ENCODE measurements at regions not wholly inside any gene's neighbourhood (a gene's known extent, or its start where the extent isn't known, plus 50 kb on each side); places are given as distances from the start of the nearest gene placed in this dataset.

DNA sequence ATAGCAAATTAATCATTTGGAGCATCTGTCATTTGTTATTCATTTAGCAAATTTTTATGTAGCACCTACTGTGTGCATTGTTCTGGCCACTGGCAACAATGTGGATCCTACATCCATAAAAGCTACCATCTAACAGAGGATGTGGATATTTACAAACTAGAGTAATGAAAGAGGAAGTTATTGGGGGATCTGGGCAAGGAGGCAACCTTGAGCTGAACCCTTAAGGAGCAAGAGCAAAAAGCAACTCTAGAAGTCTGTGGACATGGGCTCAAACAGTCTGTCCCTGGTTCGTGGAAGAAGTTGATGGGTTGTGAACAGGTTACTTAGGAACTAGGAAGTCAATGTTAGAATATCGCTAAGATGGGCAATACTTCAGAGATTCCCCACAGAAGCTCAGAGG lies 259.9 kb downstream of the SYK start (continued):
- TF ChIP-seq, protein P1, sequence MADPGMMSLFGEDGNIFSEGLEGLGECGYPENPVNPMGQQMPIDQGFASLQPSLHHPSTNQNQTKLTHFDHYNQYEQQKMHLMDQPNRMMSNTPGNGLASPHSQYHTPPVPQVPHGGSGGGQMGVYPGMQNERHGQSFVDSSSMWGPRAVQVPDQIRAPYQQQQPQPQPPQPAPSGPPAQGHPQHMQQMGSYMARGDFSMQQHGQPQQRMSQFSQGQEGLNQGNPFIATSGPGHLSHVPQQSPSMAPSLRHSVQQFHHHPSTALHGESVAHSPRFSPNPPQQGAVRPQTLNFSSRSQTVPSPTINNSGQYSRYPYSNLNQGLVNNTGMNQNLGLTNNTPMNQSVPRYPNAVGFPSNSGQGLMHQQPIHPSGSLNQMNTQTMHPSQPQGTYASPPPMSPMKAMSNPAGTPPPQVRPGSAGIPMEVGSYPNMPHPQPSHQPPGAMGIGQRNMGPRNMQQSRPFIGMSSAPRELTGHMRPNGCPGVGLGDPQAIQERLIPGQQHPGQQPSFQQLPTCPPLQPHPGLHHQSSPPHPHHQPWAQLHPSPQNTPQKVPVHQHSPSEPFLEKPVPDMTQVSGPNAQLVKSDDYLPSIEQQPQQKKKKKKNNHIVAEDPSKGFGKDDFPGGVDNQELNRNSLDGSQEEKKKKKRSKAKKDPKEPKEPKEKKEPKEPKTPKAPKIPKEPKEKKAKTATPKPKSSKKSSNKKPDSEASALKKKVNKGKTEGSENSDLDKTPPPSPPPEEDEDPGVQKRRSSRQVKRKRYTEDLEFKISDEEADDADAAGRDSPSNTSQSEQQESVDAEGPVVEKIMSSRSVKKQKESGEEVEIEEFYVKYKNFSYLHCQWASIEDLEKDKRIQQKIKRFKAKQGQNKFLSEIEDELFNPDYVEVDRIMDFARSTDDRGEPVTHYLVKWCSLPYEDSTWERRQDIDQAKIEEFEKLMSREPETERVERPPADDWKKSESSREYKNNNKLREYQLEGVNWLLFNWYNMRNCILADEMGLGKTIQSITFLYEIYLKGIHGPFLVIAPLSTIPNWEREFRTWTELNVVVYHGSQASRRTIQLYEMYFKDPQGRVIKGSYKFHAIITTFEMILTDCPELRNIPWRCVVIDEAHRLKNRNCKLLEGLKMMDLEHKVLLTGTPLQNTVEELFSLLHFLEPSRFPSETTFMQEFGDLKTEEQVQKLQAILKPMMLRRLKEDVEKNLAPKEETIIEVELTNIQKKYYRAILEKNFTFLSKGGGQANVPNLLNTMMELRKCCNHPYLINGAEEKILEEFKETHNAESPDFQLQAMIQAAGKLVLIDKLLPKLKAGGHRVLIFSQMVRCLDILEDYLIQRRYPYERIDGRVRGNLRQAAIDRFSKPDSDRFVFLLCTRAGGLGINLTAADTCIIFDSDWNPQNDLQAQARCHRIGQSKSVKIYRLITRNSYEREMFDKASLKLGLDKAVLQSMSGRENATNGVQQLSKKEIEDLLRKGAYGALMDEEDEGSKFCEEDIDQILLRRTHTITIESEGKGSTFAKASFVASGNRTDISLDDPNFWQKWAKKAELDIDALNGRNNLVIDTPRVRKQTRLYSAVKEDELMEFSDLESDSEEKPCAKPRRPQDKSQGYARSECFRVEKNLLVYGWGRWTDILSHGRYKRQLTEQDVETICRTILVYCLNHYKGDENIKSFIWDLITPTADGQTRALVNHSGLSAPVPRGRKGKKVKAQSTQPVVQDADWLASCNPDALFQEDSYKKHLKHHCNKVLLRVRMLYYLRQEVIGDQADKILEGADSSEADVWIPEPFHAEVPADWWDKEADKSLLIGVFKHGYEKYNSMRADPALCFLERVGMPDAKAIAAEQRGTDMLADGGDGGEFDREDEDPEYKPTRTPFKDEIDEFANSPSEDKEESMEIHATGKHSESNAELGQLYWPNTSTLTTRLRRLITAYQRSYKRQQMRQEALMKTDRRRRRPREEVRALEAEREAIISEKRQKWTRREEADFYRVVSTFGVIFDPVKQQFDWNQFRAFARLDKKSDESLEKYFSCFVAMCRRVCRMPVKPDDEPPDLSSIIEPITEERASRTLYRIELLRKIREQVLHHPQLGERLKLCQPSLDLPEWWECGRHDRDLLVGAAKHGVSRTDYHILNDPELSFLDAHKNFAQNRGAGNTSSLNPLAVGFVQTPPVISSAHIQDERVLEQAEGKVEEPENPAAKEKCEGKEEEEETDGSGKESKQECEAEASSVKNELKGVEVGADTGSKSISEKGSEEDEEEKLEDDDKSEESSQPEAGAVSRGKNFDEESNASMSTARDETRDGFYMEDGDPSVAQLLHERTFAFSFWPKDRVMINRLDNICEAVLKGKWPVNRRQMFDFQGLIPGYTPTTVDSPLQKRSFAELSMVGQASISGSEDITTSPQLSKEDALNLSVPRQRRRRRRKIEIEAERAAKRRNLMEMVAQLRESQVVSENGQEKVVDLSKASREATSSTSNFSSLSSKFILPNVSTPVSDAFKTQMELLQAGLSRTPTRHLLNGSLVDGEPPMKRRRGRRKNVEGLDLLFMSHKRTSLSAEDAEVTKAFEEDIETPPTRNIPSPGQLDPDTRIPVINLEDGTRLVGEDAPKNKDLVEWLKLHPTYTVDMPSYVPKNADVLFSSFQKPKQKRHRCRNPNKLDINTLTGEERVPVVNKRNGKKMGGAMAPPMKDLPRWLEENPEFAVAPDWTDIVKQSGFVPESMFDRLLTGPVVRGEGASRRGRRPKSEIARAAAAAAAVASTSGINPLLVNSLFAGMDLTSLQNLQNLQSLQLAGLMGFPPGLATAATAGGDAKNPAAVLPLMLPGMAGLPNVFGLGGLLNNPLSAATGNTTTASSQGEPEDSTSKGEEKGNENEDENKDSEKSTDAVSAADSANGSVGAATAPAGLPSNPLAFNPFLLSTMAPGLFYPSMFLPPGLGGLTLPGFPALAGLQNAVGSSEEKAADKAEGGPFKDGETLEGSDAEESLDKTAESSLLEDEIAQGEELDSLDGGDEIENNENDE (IDR thresholded peaks at IDR 0.05; ENCODE audit: insufficient replicate concordance, low read length) = no peak
- TF ChIP-seq TEAD4 (IDR thresholded peaks at IDR 0.05; ENCODE audit: low read depth, low read length) (no peak), HDAC6 (IDR thresholded peaks at IDR 0.05; ENCODE audit: low read depth, low read length) (no peak), RNF2 (IDR thresholded peaks at IDR 0.05; ENCODE audit: borderline replicate concordance, low read depth, low read length, missing control alignments, poor library complexity, severe bottlenecking) (no peak), EP300 (IDR thresholded peaks at IDR 0.05; ENCODE audit: borderline replicate concordance in 1 of 2, low read depth in 2 of 2, low read length in 2 of 2) (no peak)
